Astrocyte (in vitro differentiated cells and primary cell): ENCODE measurements at regions not wholly inside any gene's neighbourhood (a gene's known extent, or its start where the extent isn't known, plus 50 kb on each side); places are given as distances from the start of the nearest gene placed in this dataset.

ENCODE experiments used
- DNase-seq: peaks from one replicate; pipeline ENCODE4 v3.0.0-alpha.2; 2010; ENCODE audit warnings: low read depth
- FAIRE-seq: peaks from 2 replicates; lab custom pipeline; 2011; peaks lifted over from hg19 to GRCh38; lab: Jason Lieb, UNC
- H2AFZ ChIP-seq: 2 replicates; pipeline ENCODE4 v1.6.0; 2012; ENCODE audit warnings: low read depth, low read length, inconsistent platforms
- H3K27ac ChIP-seq: 2 replicates; pipeline ENCODE4 v1.5.1; 2011; ENCODE audit warnings: low read depth, low read length, inconsistent platforms
- H3K27me3 ChIP-seq: 2 replicates; pipeline ENCODE4 v1.6.0; 2011; ENCODE audit warnings: low read length, inconsistent platforms; ENCODE audit not compliant: insufficient read depth
- H3K36me3 ChIP-seq: 2 replicates; pipeline ENCODE4 v1.5.1; 2011; ENCODE audit warnings: low read length, inconsistent platforms; ENCODE audit not compliant: insufficient read depth
- H3K4me1 ChIP-seq: 2 replicates; pipeline ENCODE4 v1.5.1; 2011; ENCODE audit warnings: low read length, inconsistent platforms; ENCODE audit not compliant: insufficient read depth
- H3K4me2 ChIP-seq: 2 replicates; pipeline ENCODE4 v1.6.0; 2012; ENCODE audit warnings: low read length, inconsistent platforms
- H3K4me3 ChIP-seq: 2 replicates; pipeline ENCODE4 v1.5.1; 2011; ENCODE audit warnings: low read depth, mild to moderate bottlenecking, low read length, inconsistent platforms; ENCODE audit not compliant: insufficient read depth
- H3K79me2 ChIP-seq: 2 replicates; pipeline ENCODE4 v1.6.0; 2012; ENCODE audit warnings: mild to moderate bottlenecking, low read length, inconsistent platforms; ENCODE audit not compliant: insufficient read depth
- H3K9ac ChIP-seq: 2 replicates; pipeline ENCODE4 v1.6.0; 2012; ENCODE audit warnings: mild to moderate bottlenecking, low read length, inconsistent platforms
- H3K9me3 ChIP-seq: 2 replicates; pipeline ENCODE4 v1.5.1; 2012; ENCODE audit warnings: low read depth, mild to moderate bottlenecking, low read length, inconsistent platforms; ENCODE audit not compliant: insufficient read depth
- H4K20me1 ChIP-seq: 2 replicates; pipeline ENCODE4 v1.6.0; 2012; ENCODE audit warnings: low read length, inconsistent platforms; ENCODE audit not compliant: insufficient read depth
- H3K27ac Mint-ChIP-seq: one replicate; pipeline ENCODE4 v1.8.0; 2021; ENCODE audit warnings: mild to moderate bottlenecking, mixed read lengths; ENCODE audit not compliant: unreplicated experiment
- H3K27me3 Mint-ChIP-seq: one replicate; pipeline ENCODE4 v1.8.0; 2021; ENCODE audit warnings: low read depth, mixed read lengths; ENCODE audit not compliant: unreplicated experiment
- H3K36me3 Mint-ChIP-seq: one replicate; pipeline ENCODE4 v1.8.0; 2021; ENCODE audit warnings: low read depth, mixed read lengths; ENCODE audit not compliant: unreplicated experiment
- H3K4me1 Mint-ChIP-seq: one replicate; pipeline ENCODE4 v1.8.0; 2021; ENCODE audit warnings: low read depth, mixed read lengths; ENCODE audit not compliant: unreplicated experiment
- H3K4me3 Mint-ChIP-seq: one replicate; pipeline ENCODE4 v1.8.0; 2021; ENCODE audit warnings: mild to moderate bottlenecking, moderate library complexity, mixed read lengths; ENCODE audit not compliant: unreplicated experiment
- H3K9me3 Mint-ChIP-seq: one replicate; pipeline ENCODE4 v1.8.0; 2021; ENCODE audit warnings: mild to moderate bottlenecking, mixed read lengths; ENCODE audit not compliant: unreplicated experiment
- EZH2 ChIP-seq: IDR thresholded peaks from 2 replicates; pipeline ENCODE4 v1.6.1; 2012; ENCODE audit warnings: mild to moderate bottlenecking, low read length, inconsistent platforms; ENCODE audit not compliant: insufficient read depth
- TF ChIP-seq, protein P1 (sequence below): IDR thresholded peaks from 2 replicates; pipeline ENCODE4 v1.5.1; 2011; ENCODE audit warnings: low read depth, mild to moderate bottlenecking, inconsistent platforms, low read length, moderate library complexity; ENCODE audit not compliant: insufficient read depth

DNA sequence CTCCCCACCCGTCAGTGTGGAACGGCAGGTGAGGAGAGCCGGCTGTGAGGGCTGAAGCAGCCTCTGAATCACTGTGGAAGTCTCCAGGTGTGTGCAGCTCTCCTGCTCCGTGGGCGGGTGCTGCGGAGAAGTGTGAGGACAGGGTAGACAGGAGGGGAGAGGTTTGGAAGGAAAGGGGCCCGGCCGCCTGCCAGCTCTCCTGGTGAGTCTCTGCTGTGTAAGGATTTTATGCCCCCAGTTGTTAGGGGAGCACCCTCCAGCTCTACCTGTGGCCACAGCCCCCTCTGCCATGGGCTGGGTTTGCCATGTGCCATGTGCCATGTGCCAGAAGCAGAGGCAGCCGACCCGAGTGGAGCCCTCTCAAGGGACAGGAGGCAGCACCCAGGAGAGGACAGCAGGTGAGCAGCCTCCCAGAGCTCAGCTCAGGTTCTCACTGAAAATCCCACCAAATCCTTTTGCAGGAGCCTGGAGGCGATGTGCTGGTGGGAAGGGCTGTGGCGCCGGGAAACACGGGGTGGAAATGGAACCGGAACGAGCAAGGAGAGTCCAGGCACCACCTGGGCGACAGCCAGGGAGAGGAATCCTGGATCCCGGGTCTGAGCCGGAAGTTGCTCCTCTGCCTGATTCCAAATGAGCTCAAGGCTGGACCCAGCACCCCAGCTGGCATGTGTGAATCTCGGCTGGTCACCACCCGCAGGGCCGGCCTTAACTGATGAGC lies 804.4 kb downstream of the BRD1 start:
- Mint-ChIP-seq H3K36me3 (no peaks in the 10 kb centered on the region), H3K9me3 (no peaks in the 10 kb centered on the region), H3K4me1 (no peaks in the 10 kb centered on the region), H3K4me3 (no peak overlapping the region), H3K27ac (no peak overlapping the region), H3K27me3 (peaks cover 41% of the 10 kb centered on the region)
- no peak for TF ChIP-seq EZH2
- TF ChIP-seq, protein P1, sequence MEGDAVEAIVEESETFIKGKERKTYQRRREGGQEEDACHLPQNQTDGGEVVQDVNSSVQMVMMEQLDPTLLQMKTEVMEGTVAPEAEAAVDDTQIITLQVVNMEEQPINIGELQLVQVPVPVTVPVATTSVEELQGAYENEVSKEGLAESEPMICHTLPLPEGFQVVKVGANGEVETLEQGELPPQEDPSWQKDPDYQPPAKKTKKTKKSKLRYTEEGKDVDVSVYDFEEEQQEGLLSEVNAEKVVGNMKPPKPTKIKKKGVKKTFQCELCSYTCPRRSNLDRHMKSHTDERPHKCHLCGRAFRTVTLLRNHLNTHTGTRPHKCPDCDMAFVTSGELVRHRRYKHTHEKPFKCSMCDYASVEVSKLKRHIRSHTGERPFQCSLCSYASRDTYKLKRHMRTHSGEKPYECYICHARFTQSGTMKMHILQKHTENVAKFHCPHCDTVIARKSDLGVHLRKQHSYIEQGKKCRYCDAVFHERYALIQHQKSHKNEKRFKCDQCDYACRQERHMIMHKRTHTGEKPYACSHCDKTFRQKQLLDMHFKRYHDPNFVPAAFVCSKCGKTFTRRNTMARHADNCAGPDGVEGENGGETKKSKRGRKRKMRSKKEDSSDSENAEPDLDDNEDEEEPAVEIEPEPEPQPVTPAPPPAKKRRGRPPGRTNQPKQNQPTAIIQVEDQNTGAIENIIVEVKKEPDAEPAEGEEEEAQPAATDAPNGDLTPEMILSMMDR = no peak
- Histone ChIP-seq H3K9me3 (no peaks in the 10 kb centered on the region), H3K36me3 (no peaks in the 10 kb centered on the region), H3K27ac (no peak overlapping the region), H3K4me1 (no peaks in the 10 kb centered on the region), H3K27me3 (no peaks in the 10 kb centered on the region), H4K20me1 (no peaks in the 10 kb centered on the region), H3K9ac (no peak overlapping the region), H3K4me2 (no peak overlapping the region), H3K4me3 (no peak overlapping the region), H2AFZ (no peak overlapping the region), H3K79me2 (no peaks in the 10 kb centered on the region)
- FAIRE-seq (no peak), DNase-seq (no peak)

DNA sequence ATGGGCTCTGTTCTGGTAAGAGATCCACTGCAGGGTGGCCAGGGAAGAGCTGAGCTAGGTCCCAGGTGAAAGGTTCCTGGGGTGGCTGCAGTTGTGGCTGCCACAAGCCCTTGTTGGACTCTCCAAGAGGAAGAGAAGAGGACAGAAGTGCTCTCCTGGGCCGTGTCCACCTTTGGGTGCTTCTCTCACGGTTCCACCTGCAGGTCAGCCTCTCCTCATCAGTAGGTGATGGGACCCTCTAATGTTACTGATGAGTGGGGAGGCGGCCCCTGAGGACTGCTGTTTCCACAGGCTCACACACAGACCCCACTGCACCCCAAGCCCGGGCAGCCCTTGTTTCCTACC lies 804.9 kb downstream of the BRD1 start:
- H3K36me3 Mint-ChIP-seq = no peaks in the 10 kb centered on the region
- H3K36me3 ChIP-seq = no peaks in the 10 kb centered on the region
- H3K4me1 ChIP-seq = no peaks in the 10 kb centered on the region
- no peaks in the 10 kb centered on the region for H4K20me1 ChIP-seq
- H2AFZ ChIP-seq = no peak overlapping the region
- no peak overlapping the region for H3K27ac ChIP-seq
- no peak for DNase-seq
- H3K4me3 Mint-ChIP-seq = no peak overlapping the region
- no peak for FAIRE-seq
- H3K4me2 ChIP-seq = no peak overlapping the region
- no peaks in the 10 kb centered on the region for H3K4me1 Mint-ChIP-seq
- H3K27me3 Mint-ChIP-seq = peaks cover 36% of the 10 kb centered on the region
- H3K27me3 ChIP-seq = no peaks in the 10 kb centered on the region
- no peaks in the 10 kb centered on the region for H3K9me3 Mint-ChIP-seq
- no peak overlapping the region for H3K9ac ChIP-seq
- no peak overlapping the region for H3K27ac Mint-ChIP-seq
- TF ChIP-seq, protein P1 = no peak
- no peak for TF ChIP-seq EZH2
- H3K4me3 ChIP-seq = no peak overlapping the region
- H3K9me3 ChIP-seq = no peaks in the 10 kb centered on the region
- no peaks in the 10 kb centered on the region for H3K79me2 ChIP-seq

DNA sequence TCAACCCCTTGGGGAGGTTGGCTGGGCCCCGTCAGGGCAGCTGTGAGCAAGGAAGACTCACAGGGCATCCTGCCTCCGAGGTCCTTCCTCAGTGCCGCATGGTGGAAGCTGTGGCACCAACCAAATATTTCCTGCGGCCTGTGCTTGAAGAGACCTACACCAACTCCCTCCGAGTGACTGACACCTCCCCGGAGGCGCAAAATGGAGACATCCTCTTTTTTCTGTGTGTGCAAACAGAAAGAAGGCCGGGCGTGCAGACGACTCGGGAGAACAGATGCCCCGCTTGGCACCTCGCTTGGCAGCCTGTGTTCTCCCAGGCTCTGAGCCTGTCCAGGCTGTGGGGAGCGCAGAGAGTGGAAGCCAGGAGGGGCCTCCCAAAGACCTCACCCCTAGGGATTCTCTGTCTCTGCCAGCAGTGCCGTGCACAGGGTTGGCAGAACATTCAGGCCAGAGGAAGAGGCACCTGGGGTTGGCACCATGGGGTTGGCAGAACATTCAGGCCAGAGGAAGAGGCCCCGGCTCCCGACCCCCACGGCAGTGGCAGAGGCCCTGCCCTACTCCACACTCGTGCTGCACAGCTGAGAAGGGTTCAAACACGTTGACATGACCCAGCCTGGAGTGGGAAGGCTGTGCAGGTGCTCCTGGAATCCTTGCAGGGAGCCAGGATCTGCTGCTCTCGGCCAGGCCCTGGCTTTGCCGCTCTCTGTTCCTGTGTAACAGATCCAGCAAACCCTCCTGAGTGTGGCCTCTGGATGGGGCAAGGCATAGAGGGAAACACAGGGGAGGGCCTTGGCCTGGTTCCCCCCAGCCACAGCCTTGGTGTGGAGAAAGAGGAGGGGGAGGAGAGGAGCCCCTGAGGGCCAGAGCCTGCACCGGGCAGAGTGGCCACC lies 805.5 kb downstream of the BRD1 start:
- Mint-ChIP-seq H3K36me3 (no peaks in the 10 kb centered on the region), H3K9me3 (no peaks in the 10 kb centered on the region), H3K27me3 (peaks cover 29% of the 10 kb centered on the region), H3K27ac (no peak overlapping the region), H3K4me3 (no peak overlapping the region), H3K4me1 (no peaks in the 10 kb centered on the region)
- no peak for FAIRE-seq
- no peaks in the 10 kb centered on the region for H3K27me3 ChIP-seq
- TF ChIP-seq, protein P1 = no peak
- TF ChIP-seq EZH2 = no peak
- no peak overlapping the region for H2AFZ ChIP-seq
- H3K9me3 ChIP-seq = no peaks in the 10 kb centered on the region
- no peak overlapping the region for H3K27ac ChIP-seq
- H3K79me2 ChIP-seq = no peaks in the 10 kb centered on the region
- no peaks in the 10 kb centered on the region for H3K36me3 ChIP-seq
- no peaks in the 10 kb centered on the region for H4K20me1 ChIP-seq
- H3K9ac ChIP-seq = no peak overlapping the region
- H3K4me1 ChIP-seq = no peaks in the 10 kb centered on the region
- H3K4me3 ChIP-seq = no peak overlapping the region
- H3K4me2 ChIP-seq = no peak overlapping the region
- DNase-seq = no peak
